Naive B cell (primary cell): ENCODE measurements at regions not wholly inside any gene's neighbourhood (a gene's known extent, or its start where the extent isn't known, plus 50 kb on each side); places are given as distances from the start of the nearest gene placed in this dataset.
A peak's percentile ranks its signal among the peaks of the same experiment; 100 is the strongest.
"Not testable (repeated sequence)": the region's sequence is repeated elsewhere in the genome, so short reads cannot be mapped to it uniquely, and the experiment has no call there.

Experiments
- ATAC-seq, 2 donors: fragments of 150-1000 bp; cut with Tn5 transposase; 2 replicates each; pipeline ENCODE4 v1.10.0; 2021; ENCODE audit warnings: low read depth in 2 of 2, mild to moderate bottlenecking in 2 of 2, moderate library complexity in 2 of 2
- DNase-seq: peaks from one replicate; pipeline ENCODE4 v3.0.0; 2022
- H3K27ac Mint-ChIP-seq, 6 donors: one replicate each; pipeline ENCODE4 v1.8.0; 2020 to 2022; ENCODE audit warnings: mild to moderate bottlenecking in 6 of 6, mixed read lengths in 6 of 6, moderate library complexity in 5 of 6, inconsistent platforms in 2 of 6
- H3K27me3 Mint-ChIP-seq, 3 donors: one replicate each; pipeline ENCODE4 v1.8.0; 2021 to 2022; ENCODE audit warnings: mixed read lengths in 3 of 3, mild to moderate bottlenecking in 1 of 3
- H3K36me3 Mint-ChIP-seq, 2 donors: one replicate each; pipeline ENCODE4 v1.8.0; 2020 to 2022; ENCODE audit warnings: mixed read lengths in 2 of 2, inconsistent platforms in 1 of 2, mild to moderate bottlenecking in 1 of 2
- H3K4me1 Mint-ChIP-seq, 3 donors: one replicate each; pipeline ENCODE4 v1.8.0; 2020 to 2022; ENCODE audit warnings: mixed read lengths in 3 of 3, inconsistent platforms in 1 of 3, mild to moderate bottlenecking in 1 of 3, moderate library complexity in 1 of 3
- H3K4me3 Mint-ChIP-seq, 8 donors: one replicate each; pipeline ENCODE4 v1.8.0; 2020 to 2022; ENCODE audit warnings: mild to moderate bottlenecking in 8 of 8, mixed read lengths in 8 of 8, moderate library complexity in 8 of 8, inconsistent platforms in 2 of 8
- H3K9me3 Mint-ChIP-seq, 7 donors: one replicate each; pipeline ENCODE4 v1.8.0; 2020 to 2022; ENCODE audit warnings: mixed read lengths in 7 of 7, mild to moderate bottlenecking in 5 of 7, inconsistent platforms in 2 of 7, moderate library complexity in 1 of 7

DNA sequence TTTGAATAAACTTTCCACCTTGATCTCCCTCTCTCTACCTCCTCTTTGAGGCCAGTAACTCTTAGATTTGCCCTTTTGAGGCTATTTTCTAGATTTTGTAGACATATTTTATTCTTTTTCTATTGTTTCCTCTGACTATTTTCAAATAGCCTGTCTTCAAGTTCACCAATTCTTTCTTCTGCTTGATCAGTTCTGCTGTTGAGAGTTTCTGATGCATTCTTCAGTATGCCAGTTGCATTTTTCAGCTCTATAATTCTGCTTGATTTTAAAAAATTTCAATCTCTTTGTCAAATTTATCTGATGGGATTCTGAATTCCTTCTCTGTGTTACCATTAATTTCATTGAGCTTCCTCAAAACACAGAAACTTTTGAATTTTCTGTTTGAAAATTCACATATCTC, 257.5 kb downstream of the HAPSTR1 start:
- no peak overlapping the region for H3K27ac Mint-ChIP-seq
- no peaks in the 10 kb centered on the region for H3K4me1 Mint-ChIP-seq
- ATAC-seq: no peak
- peaks cover 0 to 27% (median 14%) of the 10 kb centered on the region in 7 donors for H3K9me3 Mint-ChIP-seq
- H3K4me3 Mint-ChIP-seq: no peak overlapping the region
- no peak for DNase-seq
- H3K27me3 Mint-ChIP-seq: no peaks in the 10 kb centered on the region
- no peaks in the 10 kb centered on the region for H3K36me3 Mint-ChIP-seq

DNA sequence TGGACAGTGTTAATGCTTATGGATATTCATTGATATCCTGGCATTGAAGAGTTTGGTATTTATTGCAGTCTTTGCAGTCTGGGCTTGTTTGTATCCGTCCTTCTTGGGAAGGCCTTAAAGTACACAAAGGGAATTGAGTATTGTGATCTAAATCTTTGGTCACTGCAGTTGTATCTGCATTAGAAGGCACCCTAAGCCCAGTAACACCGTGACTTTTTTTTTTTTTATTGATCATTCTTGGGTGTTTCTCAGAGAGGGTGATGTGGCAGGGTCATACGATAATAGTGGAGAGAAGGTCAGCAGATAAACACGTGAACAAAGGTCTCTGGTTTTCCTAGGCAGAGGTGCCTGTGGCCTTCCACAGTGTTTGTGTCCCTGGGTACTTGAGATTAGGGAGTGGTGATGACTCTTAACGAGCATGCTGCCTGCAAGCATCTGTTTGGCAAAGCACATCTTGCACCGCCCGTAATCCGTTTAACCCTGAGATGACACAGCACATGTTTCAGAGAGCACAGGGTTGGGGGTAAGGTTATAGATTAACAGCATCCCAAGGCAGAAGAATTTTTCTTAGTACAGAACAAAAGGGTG, 258.0 kb downstream of the HAPSTR1 start:
- H3K27me3 Mint-ChIP-seq, ATAC-seq, H3K4me3 Mint-ChIP-seq, H3K4me1 Mint-ChIP-seq, H3K36me3 Mint-ChIP-seq, DNase-seq: not testable (repeated sequence)
- H3K9me3 Mint-ChIP-seq: peaks cover 3 to 25% (median 14%) of the 10 kb centered on the region in 7 donors
- H3K27ac Mint-ChIP-seq: peak overlapping the region in 1 of 6 donors; percentile 66

DNA sequence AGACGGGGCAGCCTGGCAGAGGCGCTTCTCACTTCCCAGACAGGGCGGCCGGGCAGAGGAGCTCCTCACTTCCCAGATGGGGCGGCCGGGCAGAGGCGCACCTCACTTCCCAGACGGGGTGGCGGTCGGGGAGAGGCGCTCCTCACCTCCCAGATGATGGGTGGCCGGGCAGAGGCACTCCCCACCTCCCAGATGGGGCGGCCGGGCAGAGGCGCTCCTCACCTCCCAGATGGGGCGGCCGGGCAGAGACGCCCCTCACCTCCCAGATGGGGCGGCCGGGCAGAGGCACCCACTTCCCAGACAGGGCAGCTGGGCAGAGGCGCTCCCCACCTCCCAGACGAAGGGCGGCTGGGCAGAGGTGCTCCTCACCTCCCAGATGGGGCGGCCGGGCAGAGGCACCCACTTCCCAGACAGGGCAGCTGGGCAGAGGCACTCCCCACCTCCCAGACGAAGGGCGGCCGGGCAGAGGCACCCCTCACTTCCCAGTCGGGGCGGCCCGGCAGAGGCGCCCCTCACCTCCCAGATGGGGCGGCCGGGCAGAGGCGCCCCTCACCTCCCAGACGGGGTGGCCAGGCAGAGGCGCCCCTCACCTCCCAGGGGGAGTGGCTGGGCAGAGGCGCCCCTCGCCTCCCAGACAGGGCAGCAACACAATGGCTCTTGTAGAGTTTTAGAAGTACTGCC, 258.8 kb downstream of the HAPSTR1 start:
- not testable (repeated sequence) for ATAC-seq, H3K4me3 Mint-ChIP-seq, H3K4me1 Mint-ChIP-seq, H3K36me3 Mint-ChIP-seq, H3K27me3 Mint-ChIP-seq, H3K27ac Mint-ChIP-seq, DNase-seq
- H3K9me3 Mint-ChIP-seq: peaks cover 10 to 28% (median 14%) of the 10 kb centered on the region in 7 donors

DNA sequence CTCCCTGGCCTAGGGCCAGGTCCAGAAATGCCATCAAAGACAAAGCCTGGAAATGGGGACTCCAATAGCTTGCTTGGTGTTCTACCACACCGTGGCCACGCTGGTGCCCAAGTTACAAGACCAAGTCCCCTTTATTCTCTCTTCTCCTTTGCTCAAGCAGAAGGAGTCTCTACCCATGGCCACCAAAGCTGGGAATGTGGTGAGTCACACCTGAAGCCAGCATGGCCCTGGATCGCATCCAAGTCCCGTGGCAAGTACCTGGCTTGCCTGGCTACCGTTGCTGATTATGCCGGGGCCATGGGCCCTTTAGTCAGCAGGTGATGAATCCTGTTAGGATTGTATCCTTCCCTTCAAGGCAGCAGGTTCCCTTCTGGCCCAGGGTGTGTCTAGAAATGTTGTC, 260.0 kb downstream of the HAPSTR1 start:
- Mint-ChIP-seq H3K4me1 (no peaks in the 10 kb centered on the region), H3K4me3 (no peak overlapping the region), H3K27me3 (peaks cover 0 to 7% (median 0%) of the 10 kb centered on the region in 3 donors), H3K27ac (no peak overlapping the region), H3K36me3 (peaks cover 0 to 8% of the 10 kb centered on the region in 2 donors), H3K9me3 (peaks cover 14 to 37% (median 25%) of the 10 kb centered on the region in 7 donors)
- ATAC-seq: no peak
- DNase-seq: no peak

DNA sequence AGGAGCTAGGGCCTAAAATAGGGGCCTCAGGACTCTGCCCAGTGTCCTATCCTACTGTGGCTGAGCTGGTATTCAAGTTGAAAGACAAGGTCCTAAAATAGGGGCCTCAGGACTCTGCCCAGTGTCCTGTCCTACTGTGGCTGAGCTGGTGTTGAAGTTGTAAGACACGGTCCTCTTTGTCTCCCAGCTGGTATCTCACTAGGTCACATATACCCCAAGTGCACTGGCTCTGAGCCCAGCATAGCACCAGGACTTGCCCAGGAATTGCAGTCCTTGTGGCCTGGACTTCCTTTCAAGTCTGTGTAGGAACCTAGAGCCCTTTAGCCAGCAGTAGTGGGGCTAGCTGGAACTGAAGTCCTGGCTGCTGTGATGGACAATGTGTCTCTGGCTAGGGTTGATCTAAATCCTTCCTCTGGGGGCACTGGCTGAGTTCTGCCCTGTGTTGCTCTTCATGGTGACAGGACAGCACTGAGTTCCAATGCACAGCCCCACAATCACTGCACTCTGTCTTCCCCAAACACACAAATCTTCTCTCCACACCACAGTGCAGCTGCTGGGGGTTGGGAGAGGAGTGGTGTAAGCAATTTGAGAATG, 260.5 kb downstream of the HAPSTR1 start:
- Mint-ChIP-seq H3K4me3 (no peak overlapping the region), H3K27ac (no peak overlapping the region), H3K36me3 (peaks cover 0 to 8% of the 10 kb centered on the region in 2 donors), H3K9me3 (peaks cover 14 to 40% (median 30%) of the 10 kb centered on the region in 7 donors), H3K27me3 (peaks cover 0 to 7% (median 0%) of the 10 kb centered on the region in 3 donors), H3K4me1 (no peaks in the 10 kb centered on the region)
- DNase-seq: no peak
- ATAC-seq: no peak

DNA sequence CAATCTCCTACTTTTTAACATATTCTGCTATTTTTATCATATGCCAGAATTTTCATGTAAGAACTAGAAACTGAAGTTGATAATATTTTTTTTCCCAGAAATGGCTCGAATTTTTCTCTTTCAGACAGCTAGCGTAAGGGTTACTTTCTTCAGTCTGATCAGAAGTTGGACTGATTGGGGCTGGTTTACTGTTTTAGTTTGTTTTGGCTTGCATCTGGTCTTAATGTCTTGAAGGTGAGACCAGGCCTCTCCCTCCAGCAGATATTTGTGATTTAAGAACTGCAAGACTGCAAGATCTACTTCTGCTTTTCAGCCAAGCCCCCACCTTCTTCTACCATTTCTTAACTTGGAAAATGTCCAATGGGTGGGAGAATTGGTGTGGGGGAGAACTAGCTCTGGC, 266.4 kb downstream of the HAPSTR1 start:
- ATAC-seq (no peak), DNase-seq (no peak)
- Mint-ChIP-seq H3K4me3 (no peak overlapping the region), H3K9me3 (peaks cover 9 to 52% (median 25%) of the 10 kb centered on the region in 7 donors), H3K27me3 (peaks cover 0 to 7% (median 0%) of the 10 kb centered on the region in 3 donors), H3K27ac (no peak overlapping the region), H3K4me1 (no peaks in the 10 kb centered on the region), H3K36me3 (peaks cover 0 to 16% of the 10 kb centered on the region in 2 donors)

DNA sequence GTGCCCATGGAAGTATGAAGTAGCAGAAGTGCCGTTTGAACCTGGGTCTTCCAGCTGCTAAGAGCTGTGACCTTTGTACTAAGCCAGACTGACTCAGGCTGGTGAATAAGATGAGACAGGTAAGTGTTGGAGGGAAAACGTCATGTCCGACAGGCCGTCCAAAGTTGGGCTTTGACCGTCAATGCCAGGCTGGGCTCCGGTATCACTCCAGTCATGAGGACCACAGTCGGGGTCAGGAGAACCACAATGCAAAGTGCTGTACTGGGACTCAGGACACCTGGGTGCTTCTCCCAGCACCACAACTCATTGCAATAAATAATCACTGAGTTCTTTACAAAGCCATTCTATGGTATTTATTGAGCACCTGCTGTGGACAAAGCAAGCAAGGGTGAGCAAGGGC, 268.6 kb downstream of the HAPSTR1 start:
- no peak overlapping the region for H3K27ac Mint-ChIP-seq
- H3K9me3 Mint-ChIP-seq: peaks cover 9 to 42% (median 25%) of the 10 kb centered on the region in 7 donors
- H3K36me3 Mint-ChIP-seq: peaks cover 0 to 16% of the 10 kb centered on the region in 2 donors
- no peak for ATAC-seq
- no peak for DNase-seq
- H3K4me3 Mint-ChIP-seq: no peak overlapping the region
- H3K27me3 Mint-ChIP-seq: peaks cover 0 to 8% (median 6%) of the 10 kb centered on the region in 3 donors
- no peaks in the 10 kb centered on the region for H3K4me1 Mint-ChIP-seq

DNA sequence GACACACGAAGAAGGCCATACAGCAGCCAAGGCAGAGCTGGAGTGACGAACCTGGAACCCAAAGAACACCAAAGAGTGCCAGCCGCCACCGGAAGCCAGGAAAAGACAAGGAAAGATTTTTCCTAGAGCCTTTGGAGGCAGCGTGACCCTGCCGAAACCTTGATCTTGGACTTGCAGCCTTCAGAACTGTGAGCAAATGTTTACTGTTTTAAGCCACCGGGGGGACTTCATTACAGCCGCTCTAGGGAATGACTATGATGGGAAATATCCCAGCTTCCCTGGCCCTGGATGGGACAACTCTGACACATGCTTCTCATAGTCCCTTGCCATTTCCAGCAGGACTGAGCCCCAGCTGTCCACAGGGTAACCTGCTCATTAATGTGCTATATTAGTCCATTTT, 270.6 kb downstream of the HAPSTR1 start:
- peaks cover 5 to 9% (median 8%) of the 10 kb centered on the region in 3 donors for H3K27me3 Mint-ChIP-seq
- no peaks in the 10 kb centered on the region for H3K4me1 Mint-ChIP-seq
- H3K36me3 Mint-ChIP-seq: peaks cover 0 to 7% of the 10 kb centered on the region in 2 donors
- peaks cover 5 to 22% (median 9%) of the 10 kb centered on the region in 7 donors for H3K9me3 Mint-ChIP-seq
- H3K27ac Mint-ChIP-seq: no peak overlapping the region
- H3K4me3 Mint-ChIP-seq: no peak overlapping the region
- ATAC-seq (no peak), DNase-seq (no peak)

DNA sequence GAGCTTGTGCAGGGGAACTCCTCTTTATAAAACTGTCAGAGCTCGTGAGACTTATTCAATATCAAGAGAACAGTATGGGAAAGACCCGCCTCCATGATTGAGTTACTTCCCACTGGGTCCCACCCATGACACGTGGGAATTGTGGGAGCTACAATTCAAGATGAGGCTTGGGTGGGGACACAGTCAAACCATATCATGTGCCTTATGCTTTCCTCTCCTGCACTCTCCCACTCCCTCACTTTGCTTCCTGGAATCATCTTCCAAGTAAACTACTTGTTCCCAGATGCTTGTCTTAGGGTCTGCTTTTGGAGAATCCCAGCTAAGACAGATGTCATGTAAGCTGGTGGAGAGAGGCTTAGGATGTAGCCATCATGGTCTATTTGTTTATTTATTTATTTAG, 271.2 kb downstream of the HAPSTR1 start:
- ATAC-seq (no peak), DNase-seq (no peak)
- H3K4me3 Mint-ChIP-seq: no peak overlapping the region
- peaks cover 0 to 1% of the 10 kb centered on the region in 2 donors for H3K36me3 Mint-ChIP-seq
- no peak overlapping the region for H3K27ac Mint-ChIP-seq
- peaks cover 2 to 17% (median 4%) of the 10 kb centered on the region in 7 donors for H3K9me3 Mint-ChIP-seq
- H3K4me1 Mint-ChIP-seq: no peaks in the 10 kb centered on the region
- peaks cover 5 to 9% (median 8%) of the 10 kb centered on the region in 3 donors for H3K27me3 Mint-ChIP-seq

DNA sequence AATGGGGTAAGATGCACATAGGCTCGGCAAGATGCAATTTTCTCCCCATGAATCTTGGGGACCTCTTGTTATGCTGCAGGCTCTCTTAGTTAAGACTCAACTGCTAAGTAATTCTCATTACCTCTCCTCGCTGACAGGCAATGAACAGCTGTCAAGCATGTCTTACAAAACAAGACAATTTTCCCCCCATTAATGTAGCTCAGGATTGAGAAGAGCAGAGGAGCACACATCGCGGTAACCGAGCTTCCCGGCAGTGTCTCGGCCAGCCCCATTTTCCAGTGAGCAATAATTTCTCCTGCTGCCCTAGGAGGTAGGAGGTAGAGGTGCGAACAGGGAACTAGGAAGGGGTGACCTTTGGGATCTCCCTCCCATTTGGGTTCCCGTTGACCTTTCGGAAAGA, 272.1 kb downstream of the HAPSTR1 start:
- no peak for ATAC-seq
- no peaks in the 10 kb centered on the region for H3K4me1 Mint-ChIP-seq
- DNase-seq: no peak
- H3K36me3 Mint-ChIP-seq: no peaks in the 10 kb centered on the region
- H3K4me3 Mint-ChIP-seq: peak overlapping the region in 1 of 8 donors; percentile 22
- H3K27me3 Mint-ChIP-seq: peaks cover 5 to 9% (median 8%) of the 10 kb centered on the region in 3 donors
- H3K9me3 Mint-ChIP-seq: peaks cover 0 to 15% (median 3%) of the 10 kb centered on the region in 7 donors
- H3K27ac Mint-ChIP-seq: no peak overlapping the region

DNA sequence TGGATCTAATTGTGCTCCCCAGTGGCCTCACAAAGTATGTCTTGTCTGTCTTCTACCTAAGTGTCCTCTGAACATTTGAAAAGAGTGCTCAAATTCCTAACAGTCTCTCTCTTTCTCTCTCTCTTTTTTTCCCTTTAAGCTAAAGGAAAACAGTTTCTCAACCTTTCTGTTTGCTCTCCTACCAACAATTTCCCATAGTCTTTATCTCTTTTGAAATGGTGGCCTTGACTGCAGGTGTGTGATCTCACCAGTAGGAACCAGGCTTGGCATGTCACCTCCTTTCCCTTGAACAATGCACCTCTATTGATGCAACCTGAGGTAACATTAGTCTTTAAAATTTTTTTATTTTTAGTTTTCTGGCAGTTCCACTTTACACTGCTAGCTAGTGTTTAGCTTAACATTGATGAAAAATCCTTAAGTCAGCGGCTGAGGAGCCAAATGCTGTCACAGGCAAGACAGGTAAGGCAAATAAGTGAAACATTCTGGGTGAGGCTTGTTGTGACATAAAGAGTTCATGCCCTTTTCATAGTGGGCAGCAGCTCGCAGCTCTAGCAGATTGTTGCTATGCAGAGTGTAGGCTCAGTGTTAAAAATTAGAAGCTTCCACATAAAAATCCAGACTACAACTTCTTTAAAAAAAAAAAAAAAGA, 273.4 kb downstream of the HAPSTR1 start:
- Mint-ChIP-seq H3K36me3 (no peaks in the 10 kb centered on the region), H3K4me3 (no peak overlapping the region), H3K9me3 (peaks cover 0 to 15% (median 3%) of the 10 kb centered on the region in 7 donors), H3K4me1 (no peaks in the 10 kb centered on the region), H3K27me3 (peaks cover 5 to 9% (median 8%) of the 10 kb centered on the region in 3 donors), H3K27ac (peak overlapping the region in 1 of 6 donors; percentile 46)
- DNase-seq (no peak), ATAC-seq (no peak)

DNA sequence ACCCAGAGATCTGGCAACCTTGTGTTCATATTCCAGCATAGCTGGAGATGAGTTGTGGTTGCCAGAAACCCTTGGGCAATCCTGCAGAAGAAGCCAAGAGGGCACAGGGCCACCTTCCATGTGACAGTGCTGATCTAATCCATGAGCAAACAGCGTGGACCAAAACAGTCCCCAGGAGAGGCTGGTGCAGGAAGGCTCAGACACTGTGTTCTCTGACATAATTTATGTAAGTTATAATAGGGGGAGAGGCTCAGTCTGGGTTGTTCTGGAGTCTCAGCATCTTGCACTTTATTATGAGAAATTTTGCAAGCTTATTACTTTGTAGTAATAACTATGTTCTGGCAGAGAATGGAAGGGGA, 273.9 kb downstream of the HAPSTR1 start:
- peaks cover 5 to 11% (median 8%) of the 10 kb centered on the region in 3 donors for H3K27me3 Mint-ChIP-seq
- H3K36me3 Mint-ChIP-seq: no peaks in the 10 kb centered on the region
- H3K4me3 Mint-ChIP-seq: no peak overlapping the region
- no peak for ATAC-seq
- H3K9me3 Mint-ChIP-seq: peaks cover 0 to 15% (median 3%) of the 10 kb centered on the region in 7 donors
- DNase-seq: no peak
- H3K27ac Mint-ChIP-seq: peak overlapping the region in 1 of 6 donors; percentile 46
- no peaks in the 10 kb centered on the region for H3K4me1 Mint-ChIP-seq

DNA sequence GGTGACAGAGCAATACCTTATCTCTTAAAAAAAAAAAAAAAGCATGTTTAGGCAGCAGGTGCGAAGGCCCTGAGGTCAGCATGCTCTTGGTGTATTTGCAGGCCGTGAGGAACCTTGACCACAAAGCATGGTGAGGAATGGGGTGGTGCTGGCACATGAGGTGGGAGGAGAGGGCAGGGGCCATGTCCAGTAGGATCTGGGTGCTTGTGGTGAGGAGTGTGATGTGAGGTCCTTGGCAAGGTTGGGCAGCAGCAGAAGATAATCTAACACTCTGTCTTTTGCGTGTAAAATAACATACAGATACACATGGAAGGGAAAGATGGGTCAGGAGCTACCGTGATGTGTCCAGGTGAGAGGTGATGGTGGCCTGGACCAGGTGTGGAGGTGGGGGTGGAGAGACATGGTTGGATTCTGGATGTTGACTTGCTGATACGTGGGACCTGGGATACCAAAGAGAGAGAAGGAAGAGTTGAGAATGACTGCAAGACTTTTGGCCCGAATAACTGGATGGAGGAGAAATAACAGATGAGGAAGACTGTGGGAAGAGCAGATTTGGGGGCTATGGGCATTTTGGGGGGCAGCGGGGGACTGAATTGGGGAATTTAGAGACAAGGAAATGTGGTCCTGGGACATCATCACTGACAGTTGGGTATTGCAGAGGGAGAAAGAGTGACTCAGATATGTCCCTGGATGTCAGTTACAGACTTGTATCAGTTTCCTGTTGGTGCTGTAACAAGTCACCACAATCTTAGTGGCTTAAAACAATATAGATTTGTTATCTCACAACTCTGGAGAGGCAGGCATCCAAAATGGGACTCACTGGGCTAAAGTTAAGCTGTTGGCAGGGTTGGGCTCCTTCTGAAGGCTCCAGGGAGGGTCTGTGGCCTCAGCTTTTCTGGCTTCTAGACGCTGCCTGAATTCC, 274.9 kb downstream of the HAPSTR1 start:
- peaks cover 5 to 16% (median 8%) of the 10 kb centered on the region in 3 donors for H3K27me3 Mint-ChIP-seq
- H3K36me3 Mint-ChIP-seq: peaks cover 0 to 2% of the 10 kb centered on the region in 2 donors
- no peak overlapping the region for H3K4me3 Mint-ChIP-seq
- DNase-seq: no peak
- no peaks in the 10 kb centered on the region for H3K4me1 Mint-ChIP-seq
- H3K27ac Mint-ChIP-seq: no peak overlapping the region
- no peak for ATAC-seq
- H3K9me3 Mint-ChIP-seq: peaks cover 2 to 19% (median 3%) of the 10 kb centered on the region in 7 donors
